Activated naive CD4-positive, alpha-beta T cell treated with anti-CD3 and anti-CD28 coated beads, Interleukin-2, amount 50 U/mL, for 72 hours (primary cell): ENCODE measurements at regions not wholly inside any gene's neighbourhood (a gene's known extent, or its start where the extent isn't known, plus 50 kb on each side); places are given as distances from the start of the nearest gene placed in this dataset.
"Not testable (repeated sequence)": the region's sequence is repeated elsewhere in the genome, so short reads cannot be mapped to it uniquely, and the experiment has no call there.

Experiments used
- ATAC-seq, 2 donors: fragments of 150-1000 bp; cut with Tn5 transposase; 2 replicates each; pipeline ENCODE4 v1.10.0; 2021; ENCODE audit warnings: mild to moderate bottlenecking in 2 of 2, moderate library complexity in 2 of 2
- DNase-seq, 2 donors: peaks; one replicate each; pipeline ENCODE4 v3.0.0; 2021 to 2022; ENCODE audit warnings: low spot score in 2 of 2
- H3K27ac Mint-ChIP-seq, 2 donors: one replicate each; pipeline ENCODE4 v1.8.0; 2022; ENCODE audit warnings: mild to moderate bottlenecking in 2 of 2, mixed read lengths in 2 of 2
- H3K36me3 Mint-ChIP-seq, 2 donors: one replicate each; pipeline ENCODE4 v1.8.0; 2022; ENCODE audit warnings: mixed read lengths in 2 of 2
- H3K9me3 Mint-ChIP-seq, 2 donors: one replicate each; pipeline ENCODE4 v1.8.0; 2022; ENCODE audit warnings: mixed read lengths in 2 of 2

DNA sequence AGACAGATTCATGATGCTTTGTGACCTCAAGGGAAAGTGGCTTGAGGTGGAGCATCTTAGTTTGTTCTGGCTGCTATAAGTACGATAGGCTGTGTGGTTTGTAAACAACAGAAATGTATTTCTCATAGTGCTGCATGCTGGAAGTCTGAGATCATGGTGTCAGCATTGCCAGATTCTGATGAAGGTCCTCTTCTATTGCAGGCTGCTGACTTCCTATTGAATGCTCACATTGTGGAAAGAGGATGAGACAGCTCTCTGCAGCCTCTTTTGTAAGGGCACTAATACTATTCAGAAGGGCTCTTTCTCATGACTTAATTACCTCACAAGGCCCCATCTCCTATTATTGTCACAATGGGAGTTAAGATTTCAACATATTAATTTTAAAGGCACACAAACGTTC lies 1674.0 kb upstream of the PCDH7 start:
- DNase-seq (no peak), ATAC-seq (no peak)
- H3K9me3 Mint-ChIP-seq = peaks cover 13 to 22% of the 10 kb centered on the region in 2 donors
- no peak overlapping the region for H3K27ac Mint-ChIP-seq
- H3K36me3 Mint-ChIP-seq = peaks cover 5 to 7% of the 10 kb centered on the region in 2 donors

DNA sequence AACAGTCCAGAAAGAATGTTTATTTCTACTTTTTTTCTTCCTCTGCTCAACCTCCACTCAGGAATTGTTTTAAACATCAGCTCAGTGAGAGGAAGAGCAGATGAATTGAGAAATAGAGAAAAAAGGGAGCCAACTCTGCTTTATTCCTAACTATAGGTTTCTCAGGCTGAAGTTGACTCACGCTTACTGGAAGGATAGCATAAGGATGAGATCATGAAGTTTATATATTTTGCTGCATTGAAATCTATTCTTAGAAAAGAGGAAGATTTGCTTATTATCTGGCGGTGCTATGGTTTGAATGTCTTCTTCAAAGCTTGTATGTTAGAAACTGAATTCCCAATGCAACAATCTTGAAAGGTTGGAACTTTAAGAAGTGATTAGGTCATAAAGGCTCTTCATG lies 1673.4 kb upstream of the PCDH7 start:
- Mint-ChIP-seq H3K27ac (no peak overlapping the region), H3K36me3 (peaks cover 5 to 7% of the 10 kb centered on the region in 2 donors), H3K9me3 (peaks cover 13 to 22% of the 10 kb centered on the region in 2 donors)
- DNase-seq (no peak), ATAC-seq (no peak)

DNA sequence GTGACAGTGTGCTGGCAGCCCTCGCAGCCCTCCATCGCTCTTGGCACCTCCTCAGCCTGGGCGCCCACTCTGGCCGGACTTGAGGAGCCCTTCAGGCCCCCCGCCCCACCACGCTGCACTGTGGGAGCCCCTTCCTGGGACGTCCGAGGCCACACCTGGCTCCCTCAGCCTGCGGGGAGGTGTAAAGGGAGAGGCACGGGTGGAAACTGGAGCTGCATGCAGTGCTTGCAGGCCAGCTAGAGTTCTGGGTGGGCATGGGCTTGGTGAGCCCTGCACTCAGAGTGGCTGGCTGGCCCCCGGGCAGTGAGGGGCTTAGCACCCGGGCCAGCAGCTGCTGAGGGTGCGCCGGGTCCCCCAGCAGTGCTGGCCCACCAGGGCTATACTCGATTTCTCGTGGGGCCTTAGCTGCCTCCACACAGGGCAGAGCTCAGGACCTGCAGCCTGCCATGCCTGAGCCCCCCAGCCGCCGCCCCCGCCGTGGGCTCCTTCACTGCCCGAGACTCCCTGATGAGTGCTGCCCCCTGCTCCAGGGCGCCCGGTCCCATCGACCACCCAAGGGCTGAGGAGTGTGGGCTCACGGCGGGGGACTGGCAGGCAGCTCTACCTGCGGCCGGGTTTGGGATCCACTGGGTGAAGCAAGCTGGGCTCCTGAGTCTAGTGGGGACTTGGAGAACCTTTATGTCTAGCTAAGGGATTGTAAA lies 1672.7 kb upstream of the PCDH7 start:
- H3K36me3 Mint-ChIP-seq = peaks cover 5 to 7% of the 10 kb centered on the region in 2 donors
- H3K27ac Mint-ChIP-seq = no peak overlapping the region
- no peak for DNase-seq
- peaks cover 13 to 22% of the 10 kb centered on the region in 2 donors for H3K9me3 Mint-ChIP-seq
- ATAC-seq = no peak

DNA sequence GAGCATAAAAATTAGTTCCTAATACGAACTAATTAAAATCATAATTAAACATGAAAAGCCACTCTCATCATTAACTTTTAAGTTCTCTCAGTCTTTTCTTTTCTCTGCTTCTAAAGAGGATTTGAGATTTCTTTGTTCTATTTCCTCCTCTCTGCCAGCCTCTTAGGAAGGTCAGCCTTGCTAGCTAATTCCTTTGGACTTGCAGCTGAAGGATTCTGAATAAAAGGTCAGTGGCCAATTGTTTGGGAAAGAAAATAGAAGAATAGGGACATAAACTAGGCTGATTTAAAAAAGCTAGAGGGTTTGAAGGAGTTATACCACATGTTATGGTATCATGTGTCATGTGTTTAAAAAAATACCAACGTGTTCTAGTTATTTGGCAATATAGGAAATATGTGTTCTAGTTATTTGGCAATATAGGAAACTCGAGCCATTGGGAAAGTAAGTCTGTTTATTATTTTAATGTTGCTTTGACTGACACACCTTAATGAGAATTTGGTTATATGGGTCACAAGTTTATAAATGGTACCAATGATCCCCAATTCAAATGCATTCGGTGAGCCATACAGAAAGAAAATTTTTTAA lies 1668.7 kb upstream of the PCDH7 start:
- H3K27ac Mint-ChIP-seq = no peak overlapping the region
- peaks cover 17 to 24% of the 10 kb centered on the region in 2 donors for H3K9me3 Mint-ChIP-seq
- DNase-seq (no peak), ATAC-seq (no peak)
- H3K36me3 Mint-ChIP-seq = peaks cover 5 to 7% of the 10 kb centered on the region in 2 donors

DNA sequence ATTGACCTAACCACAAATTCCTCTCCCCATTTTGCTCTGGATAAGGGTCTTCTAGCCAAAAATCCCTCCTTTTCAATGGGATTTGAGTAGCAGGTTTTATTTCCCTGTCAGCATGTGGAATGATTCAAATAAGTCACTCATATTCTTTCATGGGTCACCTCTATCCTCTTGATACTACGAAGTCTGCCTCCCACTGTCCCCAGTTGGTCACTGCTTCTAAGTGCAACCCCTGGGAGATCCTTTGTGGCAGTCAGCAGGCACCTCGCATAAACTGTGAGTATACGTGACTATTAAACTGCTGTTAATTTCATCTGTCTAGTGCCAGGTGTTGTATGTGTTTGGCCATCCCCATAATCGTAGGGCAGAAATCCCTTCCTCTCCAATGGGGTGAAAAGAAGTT lies 1667.9 kb upstream of the PCDH7 start:
- ATAC-seq = no peak
- H3K9me3 Mint-ChIP-seq = peaks cover 17 to 18% of the 10 kb centered on the region in 2 donors
- H3K27ac Mint-ChIP-seq = no peak overlapping the region
- peaks cover 5 to 7% of the 10 kb centered on the region in 2 donors for H3K36me3 Mint-ChIP-seq
- DNase-seq = no peak

DNA sequence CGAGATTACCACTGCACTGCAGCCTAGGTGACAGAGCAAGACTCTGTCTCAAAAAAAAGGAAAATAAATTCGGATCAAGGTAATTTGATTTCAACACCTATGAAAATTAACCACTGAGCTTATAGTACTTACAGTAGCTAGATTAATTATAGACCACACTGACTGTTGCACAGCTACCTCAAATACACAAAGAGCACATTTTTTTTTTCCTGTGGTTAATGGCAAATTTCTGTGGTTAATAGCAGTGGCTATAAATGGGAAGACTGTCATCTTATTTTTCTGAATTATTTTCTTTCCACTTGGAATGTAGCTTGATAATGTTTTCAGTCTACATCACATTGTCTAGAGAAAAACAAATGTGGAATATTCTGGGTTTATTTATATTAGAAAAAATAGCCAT lies 1661.6 kb upstream of the PCDH7 start:
- Mint-ChIP-seq H3K27ac (no peak overlapping the region), H3K9me3 (peaks cover 7 to 8% of the 10 kb centered on the region in 2 donors), H3K36me3 (no peaks in the 10 kb centered on the region)
- ATAC-seq (no peak), DNase-seq (no peak)

DNA sequence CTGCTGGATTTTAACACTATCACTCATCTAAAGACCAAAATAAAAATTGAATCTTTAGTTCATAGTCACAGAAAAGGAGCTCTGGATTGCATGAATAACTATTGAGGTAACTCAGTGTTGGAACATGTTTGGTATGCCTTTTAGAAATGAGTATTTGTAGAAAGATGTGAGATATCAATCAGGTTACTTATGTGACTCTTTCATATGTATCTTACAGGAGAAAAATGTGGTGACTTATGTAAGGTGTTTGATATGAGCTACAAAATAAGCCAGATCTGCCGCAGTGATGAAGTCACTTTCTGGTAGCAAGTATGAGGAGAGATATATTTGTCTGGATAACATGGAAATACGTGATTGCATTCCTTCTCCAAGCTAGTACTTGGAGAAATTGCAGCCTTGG lies 1653.3 kb upstream of the PCDH7 start:
- H3K9me3 Mint-ChIP-seq = peaks cover 13 to 14% of the 10 kb centered on the region in 2 donors
- H3K36me3 Mint-ChIP-seq = peaks cover 1% of the 10 kb centered on the region in 2 donors
- no peak for ATAC-seq
- H3K27ac Mint-ChIP-seq = no peak overlapping the region
- no peak for DNase-seq

DNA sequence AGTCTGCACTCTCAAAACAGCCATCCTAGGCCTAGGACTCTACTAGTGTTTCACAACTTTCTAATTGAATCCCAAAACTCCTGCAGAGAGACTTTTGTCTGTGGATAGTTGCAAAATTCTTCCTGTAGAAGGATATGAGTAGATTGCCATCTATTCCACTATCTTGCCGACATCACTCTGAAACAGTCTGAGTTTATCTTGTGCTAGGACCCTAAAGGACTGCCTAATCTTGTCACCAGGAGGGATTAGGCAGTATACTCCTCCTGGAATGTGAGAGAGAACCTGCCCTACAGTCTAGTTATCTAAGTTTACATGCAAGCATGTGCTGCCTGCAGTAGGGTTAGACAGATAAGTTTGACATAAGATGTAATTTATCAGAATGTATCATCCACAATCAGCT lies 1646.6 kb upstream of the PCDH7 start:
- Mint-ChIP-seq H3K36me3 (peaks cover 10 to 11% of the 10 kb centered on the region in 2 donors), H3K27ac (no peak overlapping the region), H3K9me3 (peaks cover 20 to 23% of the 10 kb centered on the region in 2 donors)
- DNase-seq = no peak
- ATAC-seq = no peak

DNA sequence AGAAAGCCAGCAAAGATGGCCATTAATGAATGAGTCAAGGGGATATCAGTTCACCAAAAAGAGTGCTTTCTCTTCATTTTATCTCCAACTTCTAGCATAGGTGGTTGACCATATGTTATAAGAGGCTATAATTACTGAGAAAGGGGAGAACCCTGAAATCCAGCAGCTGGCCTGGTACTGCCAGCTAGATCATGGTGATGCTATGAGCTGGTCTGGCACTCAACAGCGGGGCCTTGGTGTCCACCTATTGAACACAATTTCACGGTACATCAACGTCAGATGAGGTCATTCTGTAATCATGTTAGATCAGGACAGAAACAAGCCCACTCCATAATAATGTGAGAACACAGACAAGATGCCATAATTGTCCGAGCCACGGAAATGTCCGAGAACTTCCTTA lies 1644.8 kb upstream of the PCDH7 start:
- ATAC-seq (no peak), DNase-seq (no peak)
- Mint-ChIP-seq H3K9me3 (peaks cover 16 to 21% of the 10 kb centered on the region in 2 donors), H3K27ac (no peak overlapping the region), H3K36me3 (peaks cover 10 to 11% of the 10 kb centered on the region in 2 donors)

DNA sequence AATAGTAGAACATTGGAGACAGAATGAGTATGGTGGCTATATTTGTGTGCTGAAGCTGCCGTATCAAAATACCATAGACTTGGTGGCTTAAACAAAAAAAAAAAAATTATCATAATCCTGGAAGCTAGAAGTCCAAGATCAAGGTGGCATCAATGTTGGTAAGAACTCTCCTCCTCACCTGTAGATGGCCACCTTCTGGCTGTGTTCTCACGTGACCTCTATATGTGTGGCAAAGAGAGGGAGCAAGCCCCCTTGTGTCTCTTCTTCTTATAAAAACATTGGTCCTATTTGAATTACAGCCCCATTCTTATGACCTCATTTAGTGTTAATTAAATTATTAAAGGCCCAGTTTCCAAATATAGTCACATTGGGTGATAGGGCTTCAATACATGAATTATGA lies 1640.9 kb upstream of the PCDH7 start:
- no peak for ATAC-seq
- no peaks in the 10 kb centered on the region for H3K36me3 Mint-ChIP-seq
- DNase-seq = no peak
- H3K9me3 Mint-ChIP-seq = peaks cover 10 to 15% of the 10 kb centered on the region in 2 donors
- no peak overlapping the region for H3K27ac Mint-ChIP-seq

DNA sequence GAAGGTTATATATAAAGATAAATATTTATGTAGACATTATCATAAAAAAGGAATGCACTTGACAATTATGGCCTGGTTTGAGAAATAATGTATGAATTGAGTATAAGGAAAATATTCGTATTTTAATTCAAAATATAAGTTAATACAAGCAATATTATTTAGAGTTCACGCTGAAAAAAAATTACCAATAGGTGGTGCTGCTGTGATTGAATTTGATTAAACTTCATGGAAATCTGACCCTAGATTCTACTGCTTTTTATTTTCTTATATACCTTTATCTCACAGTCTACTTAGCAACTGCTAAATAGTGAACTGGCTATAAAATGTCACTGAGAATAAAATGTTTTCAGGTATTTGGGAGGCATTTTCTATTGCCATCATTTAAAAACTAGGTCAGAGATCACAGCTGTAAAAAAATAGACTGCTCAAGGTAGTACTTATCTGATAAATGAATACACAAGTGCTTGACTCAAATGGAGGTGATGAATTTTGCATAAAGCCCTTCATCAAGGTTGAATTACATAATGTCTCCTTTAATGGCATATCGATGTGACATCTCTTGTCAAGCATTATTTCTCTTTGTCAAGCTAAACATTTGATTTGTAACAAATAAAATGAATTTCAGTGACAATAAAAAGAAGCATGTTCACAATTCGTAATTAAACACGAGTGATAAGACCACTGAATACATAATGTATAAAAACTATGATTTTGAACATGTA lies 1638.8 kb upstream of the PCDH7 start:
- no peak for ATAC-seq
- Mint-ChIP-seq H3K36me3 (no peaks in the 10 kb centered on the region), H3K27ac (no peak overlapping the region)

DNA sequence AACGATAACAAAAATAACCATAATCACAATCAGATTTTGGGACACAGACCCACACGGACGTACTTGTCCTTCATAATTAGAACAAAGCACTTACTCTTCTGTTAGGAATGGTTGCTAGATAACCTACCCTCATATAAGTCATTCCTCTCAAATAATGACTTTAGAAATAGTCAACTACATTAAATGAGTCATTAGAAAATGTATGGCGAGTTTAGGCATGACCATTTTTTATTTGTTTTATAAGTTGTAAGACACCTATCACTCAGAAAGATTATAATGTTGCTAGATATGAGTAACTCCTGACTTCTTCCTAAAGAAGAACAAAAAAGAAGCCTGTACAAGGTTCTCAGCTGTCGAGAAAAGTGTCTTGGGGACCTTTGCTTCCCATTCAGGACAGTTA lies 1637.5 kb upstream of the PCDH7 start:
- Mint-ChIP-seq H3K27ac (no peak overlapping the region), H3K9me3 (peaks cover 7 to 11% of the 10 kb centered on the region in 2 donors), H3K36me3 (no peaks in the 10 kb centered on the region)
- ATAC-seq = no peak
- DNase-seq = no peak

More for the DNA sequence above, 1638.8 kb upstream of the PCDH7 start:
- DNase-seq = no peak
- H3K9me3 Mint-ChIP-seq = peaks cover 7 to 11% of the 10 kb centered on the region in 2 donors

DNA sequence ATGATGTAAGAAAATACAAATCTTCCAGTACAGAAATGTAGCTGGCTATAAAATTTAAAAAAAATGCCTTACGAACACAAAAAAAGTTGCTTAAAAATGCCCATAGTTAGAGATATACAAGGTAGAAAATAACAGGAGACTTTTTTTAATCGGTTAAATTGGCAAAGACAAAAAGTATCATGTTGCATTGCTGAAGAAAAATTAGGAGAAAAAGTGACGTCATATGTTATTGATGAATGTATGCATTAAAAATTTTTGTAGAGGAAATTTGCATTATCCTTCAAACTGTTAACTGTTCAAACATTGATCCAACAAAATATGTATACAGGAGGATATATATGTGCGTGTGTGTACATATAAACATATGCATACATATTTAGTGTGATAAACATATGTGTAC lies 1634.4 kb upstream of the PCDH7 start:
- ATAC-seq = no peak

DNA sequence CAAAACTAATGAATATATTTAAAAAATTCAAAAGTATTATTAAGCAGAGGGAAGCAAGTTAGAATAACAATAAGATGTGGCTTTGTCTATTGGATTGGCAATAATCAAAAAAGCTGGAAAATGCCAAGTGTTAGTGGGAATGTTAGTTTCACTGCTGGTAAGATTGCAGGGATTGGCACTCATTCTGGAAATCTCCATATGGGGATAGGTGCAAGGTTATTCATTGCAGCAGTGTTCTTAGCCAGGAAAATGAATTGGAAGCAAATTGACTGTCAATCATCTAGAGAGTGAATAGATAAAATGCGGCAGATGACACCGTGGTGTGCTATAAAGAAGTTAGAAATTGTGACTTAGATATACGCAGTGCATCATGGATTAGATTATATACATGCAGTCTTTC lies 1615.5 kb upstream of the PCDH7 start:
- Mint-ChIP-seq H3K9me3 (peaks cover 5 to 19% of the 10 kb centered on the region in 2 donors), H3K27ac (no peak overlapping the region), H3K36me3 (no peaks in the 10 kb centered on the region)
- DNase-seq (no peak), ATAC-seq (no peak)

More for the DNA sequence above, 1634.4 kb upstream of the PCDH7 start:
- Mint-ChIP-seq H3K9me3 (peaks cover 5 to 13% of the 10 kb centered on the region in 2 donors), H3K36me3 (no peaks in the 10 kb centered on the region), H3K27ac (no peak overlapping the region)
- no peak for DNase-seq

DNA sequence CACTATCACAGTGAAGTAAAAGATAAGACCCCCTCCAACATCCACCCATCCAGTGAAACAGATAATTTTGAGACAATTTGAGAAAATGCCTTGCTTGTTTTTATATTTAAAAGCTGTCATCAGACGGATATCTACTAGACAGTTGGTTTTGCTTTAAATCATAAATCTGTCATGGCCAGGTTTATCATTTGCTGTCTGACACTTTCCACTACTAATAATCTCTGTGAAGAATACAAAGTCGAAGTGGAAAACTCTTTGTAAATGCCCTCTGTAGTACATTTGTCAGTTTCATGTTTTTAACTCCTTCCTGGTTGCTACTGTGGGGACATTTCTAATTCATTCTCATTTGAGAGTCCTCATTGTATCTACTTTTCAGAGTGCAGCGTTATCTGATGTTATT lies 1606.2 kb upstream of the PCDH7 start:
- ATAC-seq (no peak), DNase-seq (no peak)
- no peaks in the 10 kb centered on the region for H3K36me3 Mint-ChIP-seq
- peaks cover 9% of the 10 kb centered on the region in 2 donors for H3K9me3 Mint-ChIP-seq
- no peak overlapping the region for H3K27ac Mint-ChIP-seq

DNA sequence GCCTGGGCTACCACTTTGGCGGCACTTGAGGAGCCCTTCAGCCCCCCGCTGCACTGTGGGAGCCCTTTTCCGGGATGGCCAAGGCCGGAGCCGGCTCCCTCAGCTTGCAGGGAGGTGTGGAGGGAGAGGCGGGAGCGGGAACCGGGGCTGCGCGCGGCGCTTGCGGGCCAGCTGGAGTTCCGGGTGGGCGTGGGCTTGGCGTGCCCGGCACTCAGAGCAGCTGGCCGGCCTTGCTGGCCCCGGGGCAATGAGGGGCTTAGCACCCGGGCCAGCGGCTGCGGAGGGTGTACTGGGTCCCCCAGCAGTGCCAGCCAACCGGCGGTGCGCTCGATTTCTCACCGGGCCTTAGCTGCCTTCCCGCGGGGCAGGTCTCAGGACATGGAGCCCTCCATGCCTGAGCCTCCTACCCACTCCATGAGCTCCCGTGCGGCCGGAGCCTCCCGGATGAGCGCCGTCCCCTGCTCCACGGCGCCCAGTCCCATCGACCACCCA lies 1602.9 kb upstream of the PCDH7 start:
- ATAC-seq, DNase-seq, H3K9me3 Mint-ChIP-seq, H3K27ac Mint-ChIP-seq, H3K36me3 Mint-ChIP-seq: not testable (repeated sequence)

DNA sequence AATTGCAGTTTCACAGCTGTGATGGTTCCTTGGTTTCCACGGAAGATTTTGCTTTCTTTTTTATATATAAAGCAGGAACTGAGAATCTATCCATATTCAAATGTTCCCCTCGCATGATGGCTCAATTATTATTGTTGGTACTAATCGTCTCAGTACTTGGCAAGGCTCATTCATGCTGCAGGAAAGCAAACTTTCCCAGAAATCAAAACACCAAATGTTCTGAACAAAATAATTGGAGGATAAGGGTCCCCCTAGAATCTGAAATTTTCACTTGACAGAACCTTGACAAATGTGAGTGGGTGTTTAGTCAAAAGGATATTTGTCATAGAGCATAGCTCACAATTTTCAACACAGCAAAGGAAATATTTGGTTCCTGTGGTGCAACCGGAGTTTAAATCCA lies 1598.6 kb upstream of the PCDH7 start:
- Mint-ChIP-seq H3K9me3 (peaks cover 6 to 14% of the 10 kb centered on the region in 2 donors), H3K27ac (no peak overlapping the region), H3K36me3 (peaks cover 0 to 5% of the 10 kb centered on the region in 2 donors)
- ATAC-seq (no peak), DNase-seq (no peak)
